Mucosa of descending colon (tissue), 3 donors: ENCODE measurements at regions not wholly inside any gene's neighbourhood (a gene's known extent, or its start where the extent isn't known, plus 50 kb on each side); places are given as distances from the start of the nearest gene placed in this dataset.

ENCODE experiments used
- ATAC-seq: fragments of 200-7000 bp; cut with Tn5 transposase; one replicate; pipeline ENCODE4 v1.9.1; 2020; ENCODE audit warnings: mild to moderate bottlenecking, moderate library complexity
- DNase-seq, 3 donors: peaks; one replicate each; pipeline ENCODE4 v3.0.0-alpha.2; 2020
- H3K36me3 ChIP-seq: fragments of 200-600 bp; one replicate; pipeline ENCODE4 v1.8.0; 2021; ENCODE audit warnings: low read depth, mild to moderate bottlenecking
- H3K4me1 ChIP-seq: fragments of 200-600 bp; one replicate; pipeline ENCODE4 v1.8.0; 2021; ENCODE audit warnings: low read depth, mild to moderate bottlenecking
- H3K4me3 ChIP-seq: fragments of 200-600 bp; one replicate; pipeline ENCODE4 v1.8.0; 2021; ENCODE audit warnings: mild to moderate bottlenecking
- H3K9me3 ChIP-seq: fragments of 200-600 bp; one replicate; pipeline ENCODE4 v1.8.0; 2021; ENCODE audit warnings: mild to moderate bottlenecking
- CTCF ChIP-seq: fragments of 200-600 bp; IDR thresholded peaks from one replicate; pipeline ENCODE4 v1.8.0; 2022; ENCODE audit warnings: antibody characterized with exemption, mild to moderate bottlenecking
- intact Hi-C, 2 donors: fragments of 100-400 bp; cut with DNase I in 1 of 2; cut with micrococcal nuclease in 1 of 2; formaldehyde crosslinking; loops; one replicate each; pipeline versions ENCODE4 v1.11.0 to v1.11.1; 2022; cut with DNase I, micrococcal nuclease
- donor health status: DM: no; HTN: no; CAD: no; lungs with moderate emphysema.
- donor health status: DM: no; HTN: no; CAD: no.
- donor health status: DM: no; HTN: yes; CAD: no.

- H3K4me1 ChIP-seq: no peaks in the 10 kb centered on the region
- DNase-seq (no peak), ATAC-seq (no peak)
- intact Hi-C loops: no loop called here
- TF ChIP-seq CTCF: no peak
- H3K9me3 ChIP-seq: peaks cover 14% of the 10 kb centered on the region
- no peaks in the 10 kb centered on the region for H3K36me3 ChIP-seq
- no peak overlapping the region for H3K4me3 ChIP-seq
Measured at GRCh38 chr6:106901062-106901461, 73.5 kb downstream of the CD24 start.

DNA sequence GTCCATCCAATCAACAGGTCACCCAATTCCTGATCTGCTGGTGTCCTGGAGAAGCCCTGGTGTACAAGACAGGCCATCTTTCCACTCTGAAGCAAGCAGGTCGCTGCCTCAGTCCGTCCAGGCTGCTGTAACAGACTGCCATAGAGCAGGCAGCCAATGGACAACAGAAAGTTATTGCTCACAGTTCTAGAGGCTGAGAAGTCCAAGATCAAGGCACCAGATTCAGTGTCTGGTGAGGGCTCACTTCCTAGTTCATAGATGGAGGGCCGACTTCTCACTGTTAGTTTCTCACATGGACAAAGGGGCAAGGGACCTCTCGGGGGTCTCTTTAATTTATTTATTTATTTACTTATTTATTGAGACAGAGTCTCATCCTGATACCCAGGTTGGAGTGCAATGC is 74.8 kb downstream of the CD24 start:
- Histone ChIP-seq H3K4me1 (no peaks in the 10 kb centered on the region), H3K4me3 (no peak overlapping the region), H3K9me3 (peaks cover 14% of the 10 kb centered on the region), H3K36me3 (no peaks in the 10 kb centered on the region)
- no peak for ATAC-seq
- DNase-seq: no peak
- no peak for TF ChIP-seq CTCF
- intact Hi-C loops: no loop called here

DNA sequence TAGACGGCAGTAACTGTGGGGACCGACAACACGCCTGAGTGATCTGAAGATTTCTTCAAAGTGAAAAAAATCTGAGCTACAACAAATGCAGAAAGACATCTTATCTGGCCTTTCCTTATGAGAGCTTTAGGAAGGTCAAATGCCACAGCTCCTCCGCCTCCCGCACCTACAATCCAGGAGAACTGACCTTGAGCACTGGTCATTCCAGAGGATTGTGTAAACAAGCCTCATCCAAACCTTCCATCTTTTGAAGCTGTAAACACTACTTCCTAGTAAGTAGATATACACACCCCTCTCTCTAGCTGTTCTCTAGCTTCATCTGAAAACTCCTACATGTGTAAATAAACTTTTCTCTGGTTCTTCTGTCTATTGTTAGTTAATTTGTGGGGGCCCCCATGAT is 76.9 kb downstream of the CD24 start:
- intact Hi-C loops: no loop called here
- H3K36me3 ChIP-seq: no peaks in the 10 kb centered on the region
- ATAC-seq: peak; percentile 62
- no peak for TF ChIP-seq CTCF
- no peaks in the 10 kb centered on the region for H3K4me1 ChIP-seq
- H3K9me3 ChIP-seq: peaks cover 14% of the 10 kb centered on the region
- no peak overlapping the region for H3K4me3 ChIP-seq
- no peak for DNase-seq

DNA sequence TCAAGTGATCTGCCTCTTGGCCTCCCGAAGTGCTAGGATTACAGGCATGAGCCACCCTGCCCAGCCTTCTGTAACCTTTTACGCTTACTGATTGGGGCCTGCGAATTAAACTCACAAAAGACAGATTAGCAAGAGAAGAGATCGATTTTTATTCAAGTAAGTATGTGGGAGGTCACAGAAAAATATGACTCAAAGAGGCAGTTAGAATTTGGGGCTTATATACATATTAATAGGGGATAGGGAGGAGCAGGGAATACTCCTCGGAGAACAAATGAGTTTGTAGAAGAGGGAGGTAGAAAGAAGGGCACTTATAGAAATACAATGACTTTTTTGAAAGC is 78.9 kb downstream of the CD24 start:
- TF ChIP-seq CTCF: no peak
- peaks cover 4% of the 10 kb centered on the region for H3K9me3 ChIP-seq
- no peaks in the 10 kb centered on the region for H3K4me1 ChIP-seq

GRCh38 chr6:106894978-106895702 is 79.4 kb downstream of the CD24 start:
- intact Hi-C loops: no loop called here
- Histone ChIP-seq H3K4me3 (no peak overlapping the region), H3K9me3 (no peaks in the 10 kb centered on the region), H3K36me3 (no peaks in the 10 kb centered on the region), H3K4me1 (no peaks in the 10 kb centered on the region)
- no peak for DNase-seq
- ATAC-seq: peak; percentile 85
- no peak for TF ChIP-seq CTCF

More for the DNA sequence above, 78.9 kb downstream of the CD24 start:
- DNase-seq (no peak), ATAC-seq (no peak)
- intact Hi-C loops: no loop called here
- no peak overlapping the region for H3K4me3 ChIP-seq
- no peaks in the 10 kb centered on the region for H3K36me3 ChIP-seq

DNA sequence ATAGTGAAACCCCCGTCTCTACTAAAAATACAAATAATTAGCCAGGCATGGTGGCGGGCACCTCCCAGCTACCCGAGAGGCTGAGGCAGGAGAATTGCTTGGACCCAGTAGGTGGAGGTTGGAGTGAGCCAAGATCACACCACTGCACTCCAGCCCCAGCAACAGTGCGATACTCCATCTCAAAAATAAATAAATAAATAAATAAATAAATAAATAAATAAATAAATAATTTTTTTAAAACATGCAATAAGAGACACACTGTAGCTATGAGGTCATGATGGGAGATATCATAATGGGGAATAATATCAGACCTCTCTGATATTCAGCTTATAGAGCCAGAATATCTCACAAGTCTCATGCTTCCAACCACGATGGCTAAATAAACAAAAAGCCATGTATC is 82.3 kb downstream of the CD24 start:
- intact Hi-C loops: no loop called here
- DNase-seq: no peak
- TF ChIP-seq CTCF: no peak

More for the DNA sequence above, 82.3 kb downstream of the CD24 start:
- H3K4me3 ChIP-seq: no peak overlapping the region
- ATAC-seq: no peak
- H3K9me3 ChIP-seq: no peaks in the 10 kb centered on the region
- no peaks in the 10 kb centered on the region for H3K36me3 ChIP-seq
- no peaks in the 10 kb centered on the region for H3K4me1 ChIP-seq
